GM23338 (cell line): ENCODE measurements at regions not wholly inside any gene's neighbourhood (a gene's known extent, or its start where the extent isn't known, plus 50 kb on each side); places are given as distances from the start of the nearest gene placed in this dataset.

Experiments
- ATAC-seq: fragments of 200-7000 bp; cut with Tn5 transposase; 3 replicates; pipeline ENCODE4 v1.9.1; 2020
- DNase-seq: peaks from one replicate; pipeline ENCODE4 v3.0.0-alpha.2; 2015; ENCODE audit warnings: low spot score
- H2AFZ ChIP-seq: fragments of 200-600 bp; sonication (generic); 2 replicates; pipeline ENCODE4 v1.8.0; 2016; ENCODE audit warnings: antibody characterized with exemption, mild to moderate bottlenecking, moderate library complexity
- H3F3A ChIP-seq: fragments of 200-600 bp; sonication (generic); replicated peaks from 2 replicates; pipeline ENCODE4 v1.8.0; 2017; ENCODE audit warnings: antibody characterized with exemption, mixed run types, low read depth
- H3K27ac ChIP-seq: fragments of 200-600 bp; sonication (generic); 2 replicates; pipeline ENCODE4 v1.6.1; 2016; ENCODE audit warnings: low read depth
- H3K27me3 ChIP-seq: fragments of 200-600 bp; sonication (generic); 2 replicates; pipeline ENCODE4 v1.8.0; 2016; ENCODE audit warnings: mild to moderate bottlenecking, mixed run types, moderate library complexity; ENCODE audit not compliant: insufficient read depth
- H3K36me3 ChIP-seq: fragments of 200-600 bp; sonication (generic); 2 replicates; pipeline ENCODE4 v1.8.0; 2016; ENCODE audit warnings: mild to moderate bottlenecking; ENCODE audit not compliant: insufficient read depth
- H3K4me1 ChIP-seq: fragments of 200-600 bp; sonication (generic); 2 replicates; pipeline ENCODE4 v1.8.0; 2016; ENCODE audit warnings: mild to moderate bottlenecking, moderate library complexity; ENCODE audit not compliant: insufficient read depth
- H3K4me2 ChIP-seq: fragments of 200-600 bp; sonication (generic); 2 replicates; pipeline ENCODE4 v1.7.1; 2017; ENCODE audit warnings: mixed run types
- H3K4me3 ChIP-seq: fragments of 200-600 bp; sonication (generic); 2 replicates; pipeline ENCODE4 v1.6.1; 2016; ENCODE audit warnings: mixed run types
- H3K79me2 ChIP-seq: fragments of 200-600 bp; sonication (generic); replicated peaks from 2 replicates; pipeline ENCODE4 v1.8.0; 2017; ENCODE audit warnings: mild to moderate bottlenecking; ENCODE audit not compliant: insufficient read depth
- H3K9me2 ChIP-seq: fragments of 200-600 bp; sonication (generic); 2 replicates; pipeline ENCODE4 v1.8.0; 2017; ENCODE audit not compliant: insufficient read depth
- H4K20me1 ChIP-seq: fragments of 200-600 bp; sonication (generic); replicated peaks from 2 replicates; pipeline ENCODE4 v1.8.0; 2017; ENCODE audit warnings: mild to moderate bottlenecking; ENCODE audit not compliant: insufficient read depth
- H3K27ac Mint-ChIP-seq: 2 replicates; pipeline ENCODE4 v1.8.0; 2020; ENCODE audit warnings: inconsistent platforms, mild to moderate bottlenecking, moderate library complexity, mixed read lengths
- H3K27me3 Mint-ChIP-seq: 3 replicates; pipeline ENCODE4 v1.8.0; 2022; ENCODE audit warnings: low read depth, mild to moderate bottlenecking, moderate library complexity, mixed read lengths, inconsistent platforms; ENCODE audit not compliant: insufficient read depth, poor library complexity
- H3K36me3 Mint-ChIP-seq: 3 replicates; pipeline ENCODE4 v1.8.0; 2021; ENCODE audit warnings: low read depth, mild to moderate bottlenecking, inconsistent platforms, moderate library complexity, mixed read lengths
- H3K4me1 Mint-ChIP-seq: 3 replicates; pipeline ENCODE4 v1.8.0; 2020; ENCODE audit warnings: mild to moderate bottlenecking, inconsistent platforms, mixed read lengths
- H3K4me3 Mint-ChIP-seq: 3 replicates; pipeline ENCODE4 v1.8.0; 2021; ENCODE audit warnings: moderate library complexity, mild to moderate bottlenecking, inconsistent platforms, mixed read lengths
- H3K9me3 Mint-ChIP-seq: 3 replicates; pipeline ENCODE4 v1.8.0; 2020; ENCODE audit warnings: moderate library complexity, mild to moderate bottlenecking, inconsistent platforms, mixed read lengths
- CREB1 ChIP-seq: fragments of 250-450 bp; sonication (Bioruptor Pico); IDR thresholded peaks from 2 replicates; pipeline ENCODE4 v1.5.0; 2020; ENCODE audit warnings: low read depth, mild to moderate bottlenecking, moderate library complexity
- CTCF ChIP-seq, 2 experiments: fragments of 200-600 bp in 1 of 2; sonication (generic) in 1 of 2; conservative IDR thresholded peaks; 2 replicates each; pipeline versions ENCODE4 v1.5.1 to v1.6.1; 2016 to 2017; ENCODE audit warnings: antibody characterized with exemption in 2 of 2, low read depth in 2 of 2, mild to moderate bottlenecking in 2 of 2, moderate library complexity in 1 of 2
- ETS1 ChIP-seq: IDR thresholded peaks from 2 replicates; pipeline ENCODE4 v1.6.1; 2016; ENCODE audit warnings: antibody characterized with exemption
- EZH2 ChIP-seq: fragments of 200-600 bp; sonication (generic); IDR thresholded peaks from one replicate; pipeline ENCODE4 v1.8.0; 2017; ENCODE audit warnings: antibody characterized with exemption, mild to moderate bottlenecking, low read depth; ENCODE audit not compliant: unreplicated experiment
- EZH2phosphoT487 ChIP-seq: fragments of 200-600 bp; sonication (generic); IDR thresholded peaks from one replicate; pipeline ENCODE4 v1.8.1; 2018; ENCODE audit warnings: antibody characterized with exemption; ENCODE audit not compliant: unreplicated experiment
- JUNB ChIP-seq: IDR thresholded peaks from one replicate; pipeline ENCODE4 v1.6.1; 2016; ENCODE audit warnings: antibody characterized with exemption; ENCODE audit not compliant: unreplicated experiment
- POLR2AphosphoS5 ChIP-seq: IDR thresholded peaks from 2 replicates; pipeline ENCODE4 v1.6.1; 2016; ENCODE audit warnings: antibody characterized with exemption, low read depth
- STAT1 ChIP-seq: IDR thresholded peaks from one replicate; pipeline ENCODE4 v1.6.1; 2016; ENCODE audit warnings: antibody characterized with exemption; ENCODE audit not compliant: unreplicated experiment
- ZNF114 ChIP-seq: fragments of 250-450 bp; sonication (Bioruptor Pico); IDR thresholded peaks from 2 replicates; pipeline ENCODE4 v1.5.0; 2020; ENCODE audit warnings: mild to moderate bottlenecking, moderate library complexity
- ZNF331 ChIP-seq: fragments of 250-450 bp; sonication (Bioruptor Pico); IDR thresholded peaks from 2 replicates; pipeline ENCODE4 v1.5.0; 2020; ENCODE audit warnings: low read depth, mild to moderate bottlenecking, moderate library complexity
- TF ChIP-seq, protein P1 (sequence below): IDR thresholded peaks from one replicate; pipeline ENCODE4 v1.6.1; 2018; ENCODE audit warnings: antibody characterized with exemption; ENCODE audit not compliant: unreplicated experiment

GRCh38 chr11:134616038-134616437 is 204.0 kb upstream of the B3GAT1 start:
- Histone ChIP-seq H3K79me2 (no peaks in the 10 kb centered on the region), H3K4me3 (no peak overlapping the region), H3K9me2 (0 out of 2 replicates have a peak, but pooled peaks cover 5% of the 10 kb centered on the region), H3K4me1 (no peaks in the 10 kb centered on the region), H3K27me3 (no peaks in the 10 kb centered on the region), H2AFZ (no peak overlapping the region), H3K27ac (no peak overlapping the region), H3K4me2 (no peak overlapping the region), H4K20me1 (no peaks in the 10 kb centered on the region), H3K36me3 (no peaks in the 10 kb centered on the region), H3F3A (no peaks in the 10 kb centered on the region)
- Mint-ChIP-seq H3K27ac (no peak overlapping the region), H3K4me1 (peaks cover 3% of the 10 kb centered on the region; the same call in 1 of the 3 replicates), H3K9me3 (no peaks in the 10 kb centered on the region; the same call in 2 of the 3 replicates), H3K4me3 (no peak overlapping the region), H3K36me3 (no peaks in the 10 kb centered on the region), H3K27me3 (peaks cover 13% of the 10 kb centered on the region)
- DNase-seq, result no peak
- ATAC-seq, result no peak
- TF ChIP-seq, protein P1, sequence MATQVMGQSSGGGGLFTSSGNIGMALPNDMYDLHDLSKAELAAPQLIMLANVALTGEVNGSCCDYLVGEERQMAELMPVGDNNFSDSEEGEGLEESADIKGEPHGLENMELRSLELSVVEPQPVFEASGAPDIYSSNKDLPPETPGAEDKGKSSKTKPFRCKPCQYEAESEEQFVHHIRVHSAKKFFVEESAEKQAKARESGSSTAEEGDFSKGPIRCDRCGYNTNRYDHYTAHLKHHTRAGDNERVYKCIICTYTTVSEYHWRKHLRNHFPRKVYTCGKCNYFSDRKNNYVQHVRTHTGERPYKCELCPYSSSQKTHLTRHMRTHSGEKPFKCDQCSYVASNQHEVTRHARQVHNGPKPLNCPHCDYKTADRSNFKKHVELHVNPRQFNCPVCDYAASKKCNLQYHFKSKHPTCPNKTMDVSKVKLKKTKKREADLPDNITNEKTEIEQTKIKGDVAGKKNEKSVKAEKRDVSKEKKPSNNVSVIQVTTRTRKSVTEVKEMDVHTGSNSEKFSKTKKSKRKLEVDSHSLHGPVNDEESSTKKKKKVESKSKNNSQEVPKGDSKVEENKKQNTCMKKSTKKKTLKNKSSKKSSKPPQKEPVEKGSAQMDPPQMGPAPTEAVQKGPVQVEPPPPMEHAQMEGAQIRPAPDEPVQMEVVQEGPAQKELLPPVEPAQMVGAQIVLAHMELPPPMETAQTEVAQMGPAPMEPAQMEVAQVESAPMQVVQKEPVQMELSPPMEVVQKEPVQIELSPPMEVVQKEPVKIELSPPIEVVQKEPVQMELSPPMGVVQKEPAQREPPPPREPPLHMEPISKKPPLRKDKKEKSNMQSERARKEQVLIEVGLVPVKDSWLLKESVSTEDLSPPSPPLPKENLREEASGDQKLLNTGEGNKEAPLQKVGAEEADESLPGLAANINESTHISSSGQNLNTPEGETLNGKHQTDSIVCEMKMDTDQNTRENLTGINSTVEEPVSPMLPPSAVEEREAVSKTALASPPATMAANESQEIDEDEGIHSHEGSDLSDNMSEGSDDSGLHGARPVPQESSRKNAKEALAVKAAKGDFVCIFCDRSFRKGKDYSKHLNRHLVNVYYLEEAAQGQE, result no peak
- TF ChIP-seq JUNB, result no peak
- no peak for TF ChIP-seq CREB1
- no peak for TF ChIP-seq ZNF331
- TF ChIP-seq CTCF (conservative IDR thresholded peaks at IDR 0.05; ENCODE audit: low read depth in 2 of 2), result no peak

DNA sequence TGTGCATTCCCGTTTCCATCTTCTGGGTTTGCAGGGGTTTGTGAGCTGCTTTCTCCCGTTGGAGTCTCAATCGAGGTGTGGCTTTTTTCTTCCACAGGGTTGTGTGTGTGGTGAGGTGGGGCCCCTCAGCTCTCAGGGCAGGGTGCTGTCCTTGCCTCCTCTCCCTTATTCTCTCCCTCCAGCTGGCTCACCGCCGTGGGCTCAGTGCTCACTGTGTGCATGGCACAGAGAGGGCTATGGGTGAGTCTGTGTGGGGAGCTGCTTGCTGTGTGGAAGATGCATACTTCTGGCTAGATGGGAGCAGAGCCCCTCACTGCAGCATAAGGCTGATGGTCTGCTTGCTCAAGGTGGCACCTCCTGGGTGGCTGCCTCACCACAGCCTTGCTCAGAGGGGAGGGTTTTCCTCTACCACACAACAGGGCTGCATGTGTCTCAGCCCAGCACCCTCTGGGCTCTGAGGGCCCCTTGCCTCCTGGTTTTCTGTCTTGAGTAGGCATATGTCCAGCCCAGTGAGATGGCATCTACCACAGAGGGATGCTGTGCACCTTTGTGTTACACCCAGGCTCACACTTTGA is 203.1 kb upstream of the B3GAT1 start:
- Histone ChIP-seq H2AFZ (no peak overlapping the region), H3K79me2 (no peaks in the 10 kb centered on the region), H3K4me3 (no peak overlapping the region), H3K27ac (no peak overlapping the region), H3K4me1 (no peaks in the 10 kb centered on the region), H4K20me1 (no peaks in the 10 kb centered on the region), H3K27me3 (no peaks in the 10 kb centered on the region), H3F3A (no peaks in the 10 kb centered on the region), H3K36me3 (no peaks in the 10 kb centered on the region), H3K4me2 (no peak overlapping the region), H3K9me2 (0 out of 2 replicates have a peak, but pooled peaks cover 5% of the 10 kb centered on the region)
- DNase-seq (no peak), ATAC-seq (no peak)
- H3K36me3 Mint-ChIP-seq, result no peaks in the 10 kb centered on the region
- peaks cover 13% of the 10 kb centered on the region for H3K27me3 Mint-ChIP-seq
- H3K4me3 Mint-ChIP-seq, result no peak overlapping the region
- H3K27ac Mint-ChIP-seq, result no peak overlapping the region
- no peaks in the 10 kb centered on the region; the same call in 2 of the 3 replicates for H3K9me3 Mint-ChIP-seq
- H3K4me1 Mint-ChIP-seq, result peaks cover 3% of the 10 kb centered on the region; the same call in 1 of the 3 replicates
- no peak for TF ChIP-seq POLR2AphosphoS5
- TF ChIP-seq ZNF114 (CRISPR knock-in tag), result no peak
- TF ChIP-seq STAT1, result no peak
- no peak for TF ChIP-seq CTCF (conservative IDR thresholded peaks at IDR 0.05; ENCODE audit: low read depth in 2 of 2)
- TF ChIP-seq, protein P1, result no peak
- no peak for TF ChIP-seq ZNF331
- TF ChIP-seq EZH2, result no peak
- no peak for TF ChIP-seq ETS1
- TF ChIP-seq EZH2phosphoT487, result no peak
